Stimulated activated CD8-positive, alpha-beta memory T cell treated with anti-CD3 and anti-CD28 coated beads, Interleukin-2, amount 100 ng/mL, for 48 hours (primary cell): ENCODE measurements at regions not wholly inside any gene's neighbourhood (a gene's known extent, or its start where the extent isn't known, plus 50 kb on each side); places are given as distances from the start of the nearest gene placed in this dataset.

Source experiments
- DNase-seq, 2 donors: peaks; one replicate each; pipeline ENCODE4 v3.0.0-alpha.2; 2020; ENCODE audit warnings: low read depth in 2 of 2

DNA sequence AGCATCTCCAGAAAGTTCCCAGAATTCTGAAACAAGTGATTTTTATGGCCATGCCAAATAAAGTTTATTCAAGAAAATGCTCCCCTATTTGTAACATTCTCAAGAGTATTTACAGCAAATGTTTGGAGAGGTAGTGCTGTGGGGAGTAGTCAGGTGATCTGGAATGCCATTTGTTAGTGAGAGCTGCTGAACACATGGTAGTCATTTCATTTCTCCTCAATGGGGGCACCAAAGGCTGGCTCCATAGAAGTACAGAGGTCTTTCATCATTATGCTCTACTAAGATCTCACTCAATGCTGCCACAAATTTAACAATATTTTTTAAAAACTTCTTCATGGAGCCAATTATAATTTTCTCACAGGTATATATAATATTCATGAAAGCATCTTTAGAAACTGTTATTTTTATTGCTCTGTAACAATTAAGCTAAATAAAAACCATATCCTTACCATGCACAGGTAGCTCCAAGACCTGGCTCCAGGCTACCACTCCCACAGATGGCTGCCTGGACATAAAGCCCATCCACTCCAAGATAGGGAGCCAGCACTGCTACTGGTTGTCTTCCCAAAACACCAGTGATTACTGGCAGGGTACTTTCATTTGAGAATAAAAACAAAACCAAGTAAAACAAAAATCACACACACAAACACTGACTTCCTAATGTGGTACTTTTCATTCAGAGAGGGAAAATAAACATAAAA lies 200.8 kb downstream of the PLK2 start:
- no peak for DNase-seq

DNA sequence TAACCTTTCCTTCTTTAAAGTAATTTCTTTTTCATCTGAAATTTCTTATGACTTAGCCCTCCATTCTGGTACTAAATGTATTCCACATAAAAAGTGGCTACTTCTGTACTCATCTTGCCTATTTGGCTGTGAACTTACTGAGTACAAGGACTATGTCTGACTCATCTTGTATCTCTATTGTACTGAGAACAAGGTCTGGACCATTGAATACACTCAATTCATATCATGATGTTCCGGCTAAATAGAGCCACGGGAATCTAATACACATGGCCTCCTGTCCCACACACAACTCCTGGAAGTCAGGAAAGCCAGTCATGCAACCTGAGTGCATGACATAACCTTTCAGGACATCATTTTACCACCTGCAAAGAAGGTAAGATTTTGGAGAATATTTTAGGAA lies 203.9 kb downstream of the PLK2 start:
- no peak for DNase-seq

DNA sequence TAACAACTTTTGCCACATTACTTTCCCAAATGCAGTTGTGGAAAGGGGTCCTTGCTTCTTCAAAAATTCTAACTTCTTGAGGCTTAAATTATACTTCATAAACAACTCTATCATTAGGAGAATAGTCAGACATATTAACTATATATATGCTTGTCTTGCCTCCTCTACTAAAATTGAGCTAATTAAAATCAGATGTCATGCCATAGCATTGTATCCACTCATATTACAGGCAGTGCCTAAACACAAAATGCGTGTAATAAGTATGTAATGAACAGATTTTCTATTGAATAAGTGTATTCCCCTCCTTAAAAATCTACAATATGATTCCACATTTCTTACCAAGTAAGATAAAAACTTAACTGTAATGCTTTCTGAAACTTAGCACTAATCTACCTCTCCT lies 204.5 kb downstream of the PLK2 start:
- no peak for DNase-seq

DNA sequence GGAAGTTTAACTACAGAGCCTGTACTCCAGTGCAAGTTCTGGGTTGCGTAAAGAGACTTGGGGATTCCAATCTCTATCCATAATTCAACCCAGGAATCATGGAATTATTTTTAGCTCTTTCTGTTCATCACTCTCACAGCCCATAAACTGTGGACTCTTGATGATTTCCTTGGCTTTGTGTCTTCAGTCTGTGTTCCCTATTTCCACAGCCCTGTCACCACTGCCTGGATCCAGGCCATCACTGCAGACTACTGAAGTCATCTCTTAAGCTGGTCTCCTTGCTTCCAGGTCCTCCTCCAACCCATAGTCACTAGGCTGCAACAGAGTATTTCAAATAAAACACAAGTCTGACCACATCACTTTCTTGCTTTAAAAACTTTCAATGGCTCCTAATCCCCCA lies 211.7 kb downstream of the PLK2 start:
- DNase-seq = no peak

DNA sequence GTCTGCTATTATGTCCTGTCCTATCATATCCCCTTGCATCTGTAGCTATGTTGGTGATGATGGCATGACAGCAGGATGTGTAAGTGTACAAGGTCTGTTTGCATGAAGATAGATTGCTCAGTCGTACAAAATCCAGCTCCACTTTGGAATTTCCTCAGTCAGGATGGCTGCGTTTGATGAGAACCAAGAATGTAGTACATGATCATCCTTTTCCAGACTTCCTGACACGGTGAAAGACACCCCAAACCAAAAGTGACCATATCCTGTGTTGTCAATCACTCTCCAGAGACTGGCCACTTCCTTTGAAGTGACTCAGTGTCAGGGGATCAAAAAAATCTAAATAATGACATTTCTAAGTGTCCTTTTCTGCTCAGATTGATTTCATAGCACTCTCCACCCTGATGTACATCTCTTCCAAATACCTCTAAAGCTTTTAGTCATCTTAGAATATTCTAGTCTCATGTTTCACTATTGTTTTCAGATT lies 213.4 kb downstream of the PLK2 start:
- no peak for DNase-seq

DNA sequence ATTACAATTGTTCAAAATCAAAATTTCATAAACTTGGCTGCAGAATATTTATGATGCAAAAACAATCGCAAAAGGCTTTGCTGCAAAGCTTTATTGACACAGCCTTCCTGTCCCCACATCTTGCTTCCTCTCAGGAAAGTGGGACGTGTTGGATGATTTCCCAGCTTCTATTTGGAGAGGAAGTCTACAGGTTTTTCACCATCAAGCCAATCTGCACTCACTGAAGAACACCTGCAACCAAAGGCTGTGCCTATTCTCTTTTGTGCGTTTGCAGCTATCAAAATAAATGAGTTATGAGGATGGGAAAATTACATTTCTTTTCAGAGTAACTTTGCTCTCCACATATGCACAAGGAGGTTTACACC lies 214.4 kb downstream of the PLK2 start:
- no peak for DNase-seq

DNA sequence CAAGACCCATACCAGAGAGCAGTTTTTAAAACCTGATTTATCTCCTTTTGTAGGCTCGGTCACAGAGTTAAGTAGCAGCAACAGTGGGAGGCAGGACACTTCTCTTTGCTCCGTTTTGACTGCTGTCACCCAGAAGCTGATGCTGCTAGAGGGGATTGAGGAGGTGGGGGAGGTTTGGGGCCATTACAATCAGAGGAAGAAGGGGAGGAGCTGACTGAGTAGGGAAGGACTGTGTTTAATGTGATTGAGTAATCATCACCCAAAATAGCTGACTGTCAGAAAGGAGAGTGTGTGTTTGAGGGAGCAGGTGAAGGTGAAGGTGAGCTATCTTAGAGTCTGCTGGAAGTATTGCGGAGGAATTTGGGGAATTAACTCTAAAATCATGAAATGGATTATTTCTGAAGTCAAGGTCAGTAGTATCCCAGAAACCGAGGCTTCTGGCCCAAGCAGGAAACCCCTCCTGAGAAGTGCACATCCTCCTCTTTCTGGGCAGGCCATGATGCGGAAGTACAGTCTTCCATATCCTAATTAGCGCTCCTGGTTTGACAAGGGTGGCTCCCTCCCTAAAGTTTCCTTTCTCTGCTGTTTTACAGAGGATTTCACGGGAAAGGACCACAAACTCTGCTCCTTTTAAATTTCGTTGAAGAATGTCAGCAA lies 214.9 kb downstream of the PLK2 start:
- no peak for DNase-seq

DNA sequence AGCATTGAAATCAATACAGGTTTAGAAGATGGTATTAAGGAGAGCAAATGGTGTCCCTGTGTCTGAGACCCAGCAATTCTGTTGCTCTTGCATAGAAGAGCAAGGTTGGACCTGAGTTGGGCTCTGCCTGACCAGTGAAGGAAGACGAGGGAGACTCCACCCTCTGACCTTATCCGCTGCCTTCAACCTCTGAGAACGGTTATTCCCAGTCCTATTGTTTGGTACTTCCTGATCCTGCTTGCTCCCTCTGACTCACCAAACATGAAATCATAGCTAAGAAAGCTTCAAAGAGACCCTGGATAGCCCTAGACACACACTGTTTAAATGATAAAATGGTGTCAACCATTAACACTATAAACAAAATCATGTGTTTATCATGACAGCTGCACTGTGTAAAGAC lies 218.5 kb downstream of the PLK2 start:
- DNase-seq = no peak

DNA sequence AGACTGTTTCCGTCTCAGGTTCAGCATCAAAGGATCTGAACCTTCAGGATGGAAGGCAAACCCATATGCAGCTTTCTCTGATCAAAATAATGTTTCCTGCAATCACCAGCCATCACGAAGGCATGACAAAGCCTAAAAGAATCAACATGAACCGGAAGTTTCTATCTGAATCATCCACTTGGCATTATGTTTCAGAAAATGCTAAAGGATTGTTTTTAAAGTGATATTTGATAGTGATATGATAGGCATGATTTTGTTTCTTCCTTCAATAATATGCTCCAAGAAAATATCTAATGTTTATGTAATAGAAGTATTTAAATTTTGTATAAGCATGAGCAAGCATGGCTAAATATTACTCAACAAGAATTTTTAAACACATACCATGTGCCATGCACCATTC lies 219.6 kb downstream of the PLK2 start:
- DNase-seq = no peak

DNA sequence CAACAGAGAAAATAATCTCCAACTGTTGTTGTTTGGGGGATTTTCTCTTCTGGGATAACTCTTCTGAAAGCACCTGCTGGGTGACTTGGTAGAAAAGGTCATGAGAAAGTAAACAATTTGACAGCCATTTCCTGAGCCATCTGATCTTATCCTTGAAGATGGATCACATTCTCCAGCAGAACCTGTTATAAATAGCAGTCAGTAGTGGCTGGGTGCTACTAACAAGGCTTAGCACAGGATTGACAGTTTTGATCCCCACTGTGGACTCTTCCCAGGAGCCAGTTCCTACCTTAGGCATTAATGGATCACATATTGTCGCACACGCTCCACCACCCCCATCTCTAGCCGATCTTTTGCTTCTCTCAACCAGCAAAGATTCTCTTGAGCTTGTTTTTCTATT lies 220.2 kb downstream of the PLK2 start:
- no peak for DNase-seq

DNA sequence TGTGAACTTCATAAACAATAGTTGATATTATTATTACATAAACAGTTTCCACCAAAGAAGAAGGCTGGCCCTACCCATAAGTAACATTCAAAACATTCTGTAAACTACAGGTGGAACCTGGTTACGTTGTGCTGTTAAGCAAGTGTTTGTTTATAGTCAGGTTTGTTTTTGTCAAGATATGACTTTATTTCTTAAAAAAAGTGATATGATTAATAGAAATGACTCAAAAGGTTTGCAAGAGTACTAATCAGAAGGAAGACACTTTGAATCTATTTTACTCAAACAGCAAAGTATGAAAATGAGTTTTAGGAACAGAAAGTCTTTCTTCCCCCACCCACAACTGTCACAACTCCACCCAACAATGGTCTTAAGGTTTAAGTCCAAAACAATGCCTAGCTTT lies 220.8 kb downstream of the PLK2 start:
- no peak for DNase-seq

DNA sequence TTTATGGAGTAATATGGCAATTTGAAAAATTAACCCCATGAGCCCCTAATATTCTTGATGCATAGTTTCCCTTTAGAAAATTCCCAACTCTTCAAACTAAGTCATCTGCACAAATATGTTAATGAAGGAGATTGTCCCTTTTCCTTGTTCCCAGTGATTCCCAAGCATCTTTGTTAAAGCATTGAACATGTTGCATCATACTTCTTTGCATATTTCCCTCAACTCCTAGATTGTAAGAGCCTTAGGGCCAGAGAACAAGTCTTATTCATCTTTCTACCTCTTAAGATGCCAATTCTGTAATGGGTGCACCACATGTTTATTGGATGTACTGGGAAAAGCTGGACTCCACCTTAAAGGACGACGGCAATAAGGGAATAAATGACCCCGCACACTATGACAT lies 223.4 kb downstream of the PLK2 start:
- no peak for DNase-seq

DNA sequence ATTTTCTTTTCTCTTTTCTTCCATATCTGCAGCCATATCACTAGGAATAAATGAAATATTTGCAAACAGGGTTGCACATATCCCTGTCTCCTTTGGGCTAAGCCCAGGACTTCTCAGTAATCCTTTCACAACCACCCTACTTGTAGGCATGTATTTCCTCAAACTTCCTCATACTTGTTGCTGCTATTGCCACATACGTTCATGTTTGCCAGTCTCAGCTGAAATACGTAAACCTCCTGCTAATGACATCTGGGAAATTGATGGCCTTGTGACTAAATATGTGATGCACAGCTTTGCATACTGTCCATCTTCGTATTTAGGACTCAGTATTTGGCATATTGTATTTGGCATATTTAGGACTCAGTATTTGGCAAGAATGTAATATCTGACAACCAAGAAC lies 224.6 kb downstream of the PLK2 start:
- no peak for DNase-seq

DNA sequence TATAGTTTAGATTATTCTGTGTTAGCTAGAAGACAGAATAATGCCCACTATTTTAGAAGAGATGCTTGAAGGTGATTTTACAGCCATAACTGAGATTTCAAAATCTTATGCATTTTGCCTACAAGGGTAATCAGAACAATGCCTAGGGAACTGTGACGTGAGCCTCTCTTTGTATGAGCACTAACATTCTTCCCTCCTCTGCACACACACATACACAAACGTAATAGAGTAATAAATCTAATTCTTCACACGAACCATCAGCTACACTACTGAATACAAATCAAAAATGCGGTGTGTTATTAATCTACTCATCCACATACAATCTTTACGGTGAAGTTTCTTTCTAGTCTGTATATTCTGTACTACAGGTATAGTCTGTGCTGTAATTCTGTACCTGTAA lies 227.8 kb downstream of the PLK2 start:
- DNase-seq = no peak

DNA sequence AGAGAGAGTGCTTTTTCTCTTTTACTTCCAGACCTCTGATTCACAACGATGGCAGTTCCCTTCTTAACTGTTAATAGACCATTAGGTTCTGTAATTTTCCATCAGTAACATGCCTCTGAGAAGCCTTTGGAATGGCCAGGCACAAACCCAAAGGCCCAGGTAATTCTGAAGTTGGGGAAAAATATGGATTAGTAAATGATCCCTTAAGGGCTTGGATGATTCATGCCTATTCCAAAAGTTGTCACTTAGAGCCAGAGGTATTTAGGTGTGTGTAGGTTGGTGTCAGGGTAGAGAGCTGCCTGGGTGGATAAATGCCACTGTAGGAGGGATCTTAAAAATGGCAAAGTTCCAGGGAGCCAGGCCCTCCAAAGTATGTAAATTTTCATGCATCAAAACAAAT lies 228.8 kb downstream of the PLK2 start:
- no peak for DNase-seq

DNA sequence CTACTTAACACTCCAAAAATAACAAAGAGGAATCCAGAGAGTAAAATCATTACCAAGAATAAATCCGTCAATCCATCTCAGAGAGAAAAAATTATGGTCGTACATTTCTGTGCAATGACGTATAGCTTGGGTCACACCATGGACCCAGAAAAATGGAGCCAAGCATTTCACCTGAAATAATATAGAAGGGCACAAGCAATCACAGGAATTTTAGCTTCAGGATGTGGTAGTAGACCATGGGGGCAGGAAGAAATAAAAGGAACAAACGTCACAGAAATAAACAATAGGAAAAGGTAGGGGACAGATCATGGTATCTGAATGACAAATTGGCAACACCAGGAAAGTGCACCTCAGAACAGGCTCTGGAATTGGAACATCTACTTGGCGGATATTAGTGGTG lies 231.0 kb downstream of the PLK2 start:
- DNase-seq = no peak

DNA sequence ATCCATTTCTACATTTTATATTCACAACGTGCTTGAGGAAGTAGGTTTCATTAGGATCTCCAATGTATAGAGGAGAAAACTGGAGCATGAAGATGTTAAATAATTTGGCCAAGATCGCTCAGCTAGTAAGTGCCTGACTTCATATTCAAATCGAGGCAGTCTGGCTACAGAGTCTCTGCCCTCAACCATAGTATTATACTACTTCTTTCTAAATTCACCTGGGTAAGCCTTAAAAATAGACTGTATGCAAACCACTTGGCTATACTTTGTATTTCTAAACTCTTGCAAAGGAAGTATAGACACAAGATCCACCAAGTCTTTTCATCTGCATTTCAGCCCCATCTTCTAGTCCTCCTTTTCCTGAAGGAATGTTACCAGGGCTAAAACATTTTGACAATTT lies 232.0 kb downstream of the PLK2 start:
- no peak for DNase-seq

DNA sequence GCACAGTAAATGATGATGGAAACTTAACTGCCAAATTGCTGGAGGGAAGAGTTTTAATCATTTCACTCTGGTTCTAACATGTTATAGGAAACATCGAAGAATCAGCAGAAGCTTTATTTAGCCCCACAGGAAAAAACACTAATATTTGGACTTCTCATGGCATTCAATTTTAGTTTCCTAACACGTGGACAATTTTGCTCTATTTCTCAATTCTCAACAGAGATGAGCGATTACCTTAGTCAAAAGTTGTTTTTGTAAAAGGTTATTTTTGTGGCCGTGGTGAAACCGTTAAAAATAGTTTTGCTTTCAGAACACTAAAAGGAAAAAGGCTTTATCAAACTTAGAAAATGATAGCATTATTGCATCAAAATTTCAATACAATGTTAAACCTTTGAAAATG lies 235.2 kb downstream of the PLK2 start:
- DNase-seq = no peak

DNA sequence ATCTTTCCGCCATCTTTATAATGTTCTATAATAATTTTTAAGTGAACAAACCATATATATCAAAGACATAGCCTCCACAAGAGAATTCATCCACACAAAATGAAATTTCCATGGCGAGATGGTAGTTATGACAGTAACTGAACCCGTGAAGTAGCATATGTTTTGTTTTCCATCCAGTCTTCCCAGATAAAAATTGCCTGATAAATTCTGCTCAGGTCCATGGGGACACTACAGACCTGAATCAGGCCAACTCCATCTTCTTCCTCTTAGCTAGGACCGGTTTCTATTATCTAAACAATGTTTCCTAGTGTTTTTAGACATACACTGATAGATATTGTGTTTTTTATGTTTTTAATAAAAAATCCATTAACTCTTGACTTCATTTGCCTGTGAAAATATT lies 235.7 kb downstream of the PLK2 start:
- no peak for DNase-seq

DNA sequence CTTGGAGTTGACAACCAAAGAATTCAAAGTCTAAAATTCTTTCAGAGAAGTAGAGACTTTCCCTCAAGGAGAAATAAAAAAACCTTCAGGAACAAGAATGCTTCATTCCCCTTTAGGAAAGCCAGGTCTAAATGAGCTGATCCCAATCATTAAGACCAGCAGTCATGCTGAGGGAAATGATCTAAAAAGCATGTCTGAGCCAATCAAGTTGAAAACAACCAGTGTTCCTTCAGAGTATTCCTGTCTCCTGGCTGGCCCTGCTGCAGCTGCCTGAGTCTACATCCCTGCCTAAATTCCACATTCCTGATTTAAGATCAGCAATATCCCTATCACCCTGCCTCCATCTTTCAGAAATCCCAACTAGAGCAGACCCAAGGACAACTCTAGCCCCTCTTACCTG lies 244.5 kb downstream of the PLK2 start:
- no peak for DNase-seq

DNA sequence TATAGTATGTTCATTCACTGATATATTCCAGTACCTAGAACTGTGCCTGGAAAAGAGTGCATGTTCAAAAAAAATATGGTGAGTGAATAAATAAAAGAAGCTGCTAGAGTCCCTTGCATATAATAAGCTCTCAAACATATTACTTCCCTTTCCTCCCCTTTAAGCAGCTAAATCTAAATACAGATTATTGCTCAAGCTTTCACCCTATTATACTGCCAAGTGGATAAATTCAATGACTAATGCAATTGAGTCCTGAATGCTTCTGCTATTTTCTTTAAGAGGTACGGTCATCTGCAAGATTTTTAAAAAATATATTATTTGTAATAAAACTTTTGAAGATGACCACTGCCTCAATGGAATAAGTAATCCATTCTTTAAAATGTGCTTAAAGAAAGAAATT lies 248.4 kb downstream of the PLK2 start:
- no peak for DNase-seq

DNA sequence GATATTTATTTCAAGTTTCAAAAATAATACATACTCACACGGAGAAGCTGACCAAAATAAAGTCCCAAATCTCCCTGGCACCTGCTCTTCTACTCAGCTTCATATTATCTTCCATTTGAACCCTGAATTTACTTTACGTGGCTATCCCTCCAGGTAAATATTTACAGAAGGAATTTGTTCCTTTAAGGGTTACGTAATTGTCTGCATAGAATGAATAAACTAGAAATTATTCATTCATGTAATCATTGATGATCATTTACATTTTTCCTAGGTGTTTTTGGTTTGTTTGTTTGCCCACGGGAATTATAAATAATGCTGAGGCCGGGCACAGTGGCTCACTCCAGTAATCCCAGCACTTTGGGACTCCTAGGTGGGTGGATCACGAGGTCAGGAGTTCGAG lies 251.2 kb downstream of the PLK2 start:
- DNase-seq = no peak

DNA sequence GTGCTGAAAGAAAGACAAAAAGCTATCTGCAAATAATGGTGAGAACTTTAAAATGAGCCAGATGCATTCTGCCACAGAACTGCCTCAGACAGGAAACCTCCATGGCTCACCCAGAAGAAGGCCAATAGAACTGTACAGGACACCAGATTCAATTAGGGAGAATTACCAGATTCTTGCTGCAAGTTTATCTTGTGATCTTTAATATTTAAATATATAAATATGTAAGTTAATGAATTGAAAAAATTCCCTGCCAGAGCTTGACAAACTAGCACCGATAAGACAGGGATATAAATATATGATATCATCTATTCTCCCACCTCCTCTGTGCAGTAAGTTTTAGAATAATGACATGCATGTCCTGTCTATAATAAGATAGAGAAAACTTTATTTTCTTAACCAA lies 252.8 kb downstream of the PLK2 start:
- DNase-seq = no peak

DNA sequence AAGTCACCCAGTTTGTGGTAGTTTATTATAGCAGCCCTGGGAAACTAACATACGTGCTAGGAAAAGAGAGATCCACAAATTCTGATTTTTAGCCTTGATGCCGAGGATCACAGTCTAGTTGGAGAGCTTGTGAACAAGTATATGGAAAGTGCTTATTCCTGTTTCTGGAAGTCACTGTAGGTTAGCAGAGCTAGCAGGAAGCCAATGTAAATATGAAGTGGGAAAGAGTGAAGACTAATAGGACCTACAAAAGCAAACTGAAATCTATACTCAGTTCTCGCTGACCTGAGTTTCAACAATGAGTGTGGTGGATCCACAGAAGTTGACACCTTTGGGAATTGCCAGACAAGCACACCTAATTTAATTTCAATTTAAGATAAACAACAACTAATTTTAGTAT lies 254.9 kb downstream of the PLK2 start:
- DNase-seq = no peak
